IPS-18a (cell line): ENCODE measurements at regions not wholly inside any gene's neighbourhood (a gene's known extent, or its start where the extent isn't known, plus 50 kb on each side); places are given as distances from the start of the nearest gene placed in this dataset.

Experiments used
- H3K27ac ChIP-seq: one replicate; pipeline ENCODE4 v1.5.1; 2013; ENCODE audit warnings: low read length
- H3K27me3 ChIP-seq: one replicate; pipeline ENCODE4 v1.6.1; 2013; ENCODE audit warnings: mild to moderate bottlenecking, low read length; ENCODE audit not compliant: control insufficient read depth, insufficient read depth
- H3K36me3 ChIP-seq: one replicate; pipeline ENCODE4 v1.6.1; 2013; ENCODE audit warnings: low read depth, low read length; ENCODE audit not compliant: control insufficient read depth
- H3K4me1 ChIP-seq: one replicate; pipeline ENCODE4 v1.6.1; 2013; ENCODE audit warnings: low read depth, low read length; ENCODE audit not compliant: control insufficient read depth
- H3K4me3 ChIP-seq: one replicate; pipeline ENCODE4 v1.5.1; 2013; ENCODE audit warnings: low read length
- H3K9ac ChIP-seq: one replicate; pipeline ENCODE4 v1.6.1; 2013; ENCODE audit warnings: mild to moderate bottlenecking, low read length, moderate library complexity
- H3K9me3 ChIP-seq: one replicate; pipeline ENCODE4 v1.6.1; 2013; ENCODE audit warnings: low read depth, low read length; ENCODE audit not compliant: control insufficient read depth

DNA sequence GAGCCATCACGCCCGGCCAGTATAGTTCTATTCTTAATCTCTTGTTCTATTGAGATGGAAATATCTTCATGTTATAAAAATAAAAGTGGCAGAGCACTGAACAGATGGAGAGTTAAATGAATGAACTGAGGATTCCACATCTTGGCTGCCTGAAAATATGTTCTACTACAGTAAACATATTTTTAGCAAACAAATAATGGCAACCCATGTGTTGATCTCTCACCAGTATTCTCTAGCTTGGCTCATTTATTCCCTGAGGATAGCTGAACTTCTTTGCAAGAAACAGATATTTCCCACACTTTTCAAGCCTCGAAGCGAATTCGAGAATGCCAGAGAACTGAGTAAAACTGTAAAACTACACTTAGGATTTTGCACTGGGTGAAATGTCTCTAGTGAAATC lies 58.9 kb downstream of the DIRAS3 start:
- no peaks in the 10 kb centered on the region for H3K27me3 ChIP-seq
- no peak overlapping the region for H3K27ac ChIP-seq
- no peak overlapping the region for H3K4me3 ChIP-seq
- H3K9me3 ChIP-seq: peaks cover 10% of the 10 kb centered on the region
- H3K9ac ChIP-seq: no peak overlapping the region
- H3K4me1 ChIP-seq: no peaks in the 10 kb centered on the region
- H3K36me3 ChIP-seq: no peaks in the 10 kb centered on the region

DNA sequence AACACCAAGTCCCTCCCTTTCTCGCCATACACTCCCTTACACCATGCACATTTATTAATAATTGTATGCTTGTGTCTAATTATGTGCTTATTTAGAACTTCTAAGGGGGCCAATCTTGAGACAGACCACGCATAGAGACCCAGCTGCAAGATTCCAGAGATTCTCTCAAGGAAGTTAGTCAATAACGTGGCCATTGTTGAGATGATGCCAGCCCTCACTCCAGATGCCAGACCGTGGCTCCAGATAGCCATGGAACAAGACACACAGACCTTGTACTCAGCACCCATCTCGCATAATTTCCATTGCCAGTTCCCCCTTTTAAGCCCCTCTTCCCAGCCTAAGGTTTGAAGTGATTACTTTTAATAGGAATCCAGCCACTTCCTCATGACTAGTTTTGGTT lies 62.4 kb downstream of the DIRAS3 start:
- Histone ChIP-seq H3K27ac (no peak overlapping the region), H3K9ac (no peak overlapping the region)

GRCh38 chr1:67987046-67987799 lies 63.2 kb downstream of the DIRAS3 start:
- H3K36me3 ChIP-seq: no peaks in the 10 kb centered on the region
- H3K27me3 ChIP-seq: no peaks in the 10 kb centered on the region
- H3K4me3 ChIP-seq: no peak overlapping the region
- no peaks in the 10 kb centered on the region for H3K4me1 ChIP-seq
- no peak overlapping the region for H3K27ac ChIP-seq
- H3K9me3 ChIP-seq: no peaks in the 10 kb centered on the region
- no peak overlapping the region for H3K9ac ChIP-seq

More for the DNA sequence above, 62.4 kb downstream of the DIRAS3 start:
- Histone ChIP-seq H3K9me3 (no peaks in the 10 kb centered on the region), H3K27me3 (no peaks in the 10 kb centered on the region), H3K4me3 (no peak overlapping the region), H3K36me3 (no peaks in the 10 kb centered on the region), H3K4me1 (no peaks in the 10 kb centered on the region)

GRCh38 chr1:67983867-67984266 lies 66.6 kb downstream of the DIRAS3 start:
- Histone ChIP-seq H3K4me3 (no peak overlapping the region), H3K9ac (no peak overlapping the region), H3K36me3 (no peaks in the 10 kb centered on the region), H3K9me3 (no peaks in the 10 kb centered on the region), H3K27me3 (no peaks in the 10 kb centered on the region), H3K27ac (no peak overlapping the region), H3K4me1 (no peaks in the 10 kb centered on the region)

GRCh38 chr1:67980028-67980427 lies 70.4 kb downstream of the DIRAS3 start:
- Histone ChIP-seq H3K27me3 (no peaks in the 10 kb centered on the region), H3K4me3 (no peak overlapping the region)

GRCh38 chr1:67979532-67979931 lies 70.9 kb downstream of the DIRAS3 start:
- H3K27ac ChIP-seq: no peak overlapping the region
- H3K27me3 ChIP-seq: no peaks in the 10 kb centered on the region
- H3K4me1 ChIP-seq: no peaks in the 10 kb centered on the region
- no peak overlapping the region for H3K4me3 ChIP-seq
- no peaks in the 10 kb centered on the region for H3K9me3 ChIP-seq
- no peaks in the 10 kb centered on the region for H3K36me3 ChIP-seq
- H3K9ac ChIP-seq: no peak overlapping the region

More at GRCh38 chr1:67980028-67980427, 70.4 kb downstream of the DIRAS3 start:
- Histone ChIP-seq H3K27ac (no peak overlapping the region), H3K9ac (no peak overlapping the region), H3K36me3 (no peaks in the 10 kb centered on the region), H3K4me1 (no peaks in the 10 kb centered on the region), H3K9me3 (no peaks in the 10 kb centered on the region)

- Histone ChIP-seq H3K9ac (no peak overlapping the region), H3K4me3 (no peak overlapping the region), H3K9me3 (no peaks in the 10 kb centered on the region), H3K4me1 (no peaks in the 10 kb centered on the region), H3K27me3 (no peaks in the 10 kb centered on the region), H3K27ac (no peak overlapping the region), H3K36me3 (no peaks in the 10 kb centered on the region)
Observed at GRCh38 chr1:67978890-67979516, 71.4 kb downstream of the DIRAS3 start.

DNA sequence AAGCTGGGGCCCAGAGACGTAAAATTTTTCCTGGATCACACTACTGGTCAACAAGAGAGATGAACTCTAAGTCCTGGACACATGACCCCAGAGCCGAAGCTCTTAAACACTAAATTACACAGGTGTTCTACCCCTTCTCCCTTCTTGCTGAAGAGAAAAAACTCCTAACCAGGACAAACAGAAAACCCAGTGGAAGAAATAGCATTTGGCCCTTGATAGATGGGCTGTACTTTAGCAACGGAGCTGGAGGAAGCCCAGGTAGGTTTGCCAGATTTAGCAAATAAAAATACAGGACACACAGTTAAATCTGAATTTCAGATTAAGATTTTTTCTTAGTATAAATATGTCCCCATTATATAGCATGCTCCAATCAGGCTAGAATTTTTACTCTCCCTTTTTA lies 72.7 kb downstream of the DIRAS3 start:
- H3K27me3 ChIP-seq: no peaks in the 10 kb centered on the region
- no peak overlapping the region for H3K4me3 ChIP-seq
- no peak overlapping the region for H3K9ac ChIP-seq
- no peaks in the 10 kb centered on the region for H3K4me1 ChIP-seq
- H3K9me3 ChIP-seq: no peaks in the 10 kb centered on the region
- no peaks in the 10 kb centered on the region for H3K36me3 ChIP-seq
- H3K27ac ChIP-seq: no peak overlapping the region

DNA sequence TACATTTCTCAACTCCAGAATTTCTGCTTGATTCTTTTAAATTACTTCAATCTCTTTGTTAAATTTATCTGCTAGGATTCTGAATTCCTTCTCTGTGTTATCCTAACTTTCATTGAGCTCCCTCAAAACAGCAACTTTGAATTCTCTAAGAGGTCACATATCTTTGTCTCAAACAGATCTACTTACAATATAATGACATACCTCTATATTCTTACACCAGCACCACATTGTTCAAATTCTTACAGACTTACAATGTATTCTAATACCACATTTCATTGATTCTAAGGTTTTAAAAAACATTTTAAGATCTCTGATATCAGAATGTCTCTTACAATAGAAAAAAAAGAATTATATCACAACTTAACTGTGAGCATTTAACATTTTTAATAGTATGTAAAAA lies 77.4 kb downstream of the DIRAS3 start:
- Histone ChIP-seq H3K27me3 (no peaks in the 10 kb centered on the region), H3K36me3 (no peaks in the 10 kb centered on the region), H3K9ac (no peak overlapping the region), H3K27ac (no peak overlapping the region), H3K4me3 (no peak overlapping the region), H3K4me1 (no peaks in the 10 kb centered on the region), H3K9me3 (no peaks in the 10 kb centered on the region)

GRCh38 chr1:67970088-67970487 lies 80.3 kb downstream of the DIRAS3 start:
- H3K36me3 ChIP-seq: no peaks in the 10 kb centered on the region
- no peak overlapping the region for H3K9ac ChIP-seq
- no peaks in the 10 kb centered on the region for H3K27me3 ChIP-seq
- no peak overlapping the region for H3K4me3 ChIP-seq
- no peaks in the 10 kb centered on the region for H3K9me3 ChIP-seq
- no peaks in the 10 kb centered on the region for H3K4me1 ChIP-seq
- no peak overlapping the region for H3K27ac ChIP-seq

- Histone ChIP-seq H3K27ac (no peak overlapping the region), H3K4me1 (no peaks in the 10 kb centered on the region), H3K9me3 (no peaks in the 10 kb centered on the region), H3K9ac (no peak overlapping the region), H3K36me3 (no peaks in the 10 kb centered on the region), H3K27me3 (no peaks in the 10 kb centered on the region), H3K4me3 (no peak overlapping the region)
Observed at GRCh38 chr1:67969446-67969845, 81.0 kb downstream of the DIRAS3 start.

- Histone ChIP-seq H3K9ac (no peak overlapping the region), H3K4me1 (no peaks in the 10 kb centered on the region), H3K36me3 (no peaks in the 10 kb centered on the region), H3K9me3 (peaks cover 5% of the 10 kb centered on the region), H3K4me3 (no peak overlapping the region), H3K27me3 (no peaks in the 10 kb centered on the region), H3K27ac (no peak overlapping the region)
Observed at GRCh38 chr1:67966666-67967009, 83.8 kb downstream of the DIRAS3 start.
